HEK293 (cell line): ENCODE measurements at regions not wholly inside any gene's neighbourhood (a gene's known extent, or its start where the extent isn't known, plus 50 kb on each side); places are given as distances from the start of the nearest gene placed in this dataset.

Source experiments
- CTCF ChIA-PET: fragments of 350-600 bp; formaldehyde crosslinking; extraction: SDS; loops from one replicate; lab custom pipeline; 2021; ENCODE audit warnings: antibody characterized with exemption; lab: Yijun Ruan, JAX
- POLR2A ChIA-PET: fragments of 300-600 bp; formaldehyde crosslinking; extraction: SDS; loops from one replicate; lab custom pipeline; 2020; ENCODE audit warnings: antibody characterized with exemption, inconsistent platforms; lab: Yijun Ruan, JAX
- H3K27ac ChIP-seq: fragments of 200-500 bp; sonication (Bioruptor generic); 2 replicates; pipeline ENCODE4 v1.5.1; 2014; ENCODE audit warnings: low read depth, low read length, control low read depth, inconsistent platforms; ENCODE audit errors: extremely low read depth
- H3K36me3 ChIP-seq, 2 experiments: fragments of 200-500 bp in 1 of 2; sonication (Bioruptor generic) in 1 of 2; 1 replicate in 1 of 2; 2 replicates in 1 of 2; pipeline ENCODE4 v1.5.1; 2014 to 2017; ENCODE audit warnings: inconsistent platforms in 2 of 2, low read length in 2 of 2; ENCODE audit not compliant: control insufficient read depth in 2 of 2, insufficient read depth in 1 of 2
- H3K4me1 ChIP-seq: fragments of 200-500 bp; sonication (Bioruptor generic); 2 replicates; pipeline ENCODE4 v1.5.1; 2014; ENCODE audit warnings: mild to moderate bottlenecking, low read length, inconsistent platforms; ENCODE audit not compliant: control insufficient read depth, insufficient read depth
- H3K4me3 ChIP-seq: 2 replicates; pipeline ENCODE4 v1.5.1; 2011; ENCODE audit warnings: low read depth, mild to moderate bottlenecking, control low read depth, low read length, moderate library complexity
- H3K9me3 ChIP-seq: fragments of 200-500 bp; sonication (Bioruptor generic); 2 replicates; pipeline ENCODE4 v1.5.1; 2014; ENCODE audit warnings: low read depth, low read length, inconsistent platforms; ENCODE audit not compliant: control insufficient read depth, insufficient read depth
- OSR2 ChIP-seq: fragments of 450-650 bp; formaldehyde crosslinking; IDR thresholded peaks from 2 replicates; pipeline ENCODE4 v1.5.1; 2016; ENCODE audit warnings: missing biosample characterization, missing genetic modification characterization
- WT1 ChIP-seq: fragments of 450-650 bp; formaldehyde crosslinking; IDR thresholded peaks from 2 replicates; pipeline ENCODE4 v1.5.1; 2016; ENCODE audit warnings: missing biosample characterization, missing genetic modification characterization
- ZBTB21 ChIP-seq: fragments of 450-650 bp; formaldehyde crosslinking; IDR thresholded peaks from 2 replicates; pipeline ENCODE4 v1.5.1; 2017; ENCODE audit warnings: missing biosample characterization, missing genetic modification characterization
- ZEB2 ChIP-seq: fragments of 450-650 bp; formaldehyde crosslinking; IDR thresholded peaks from 2 replicates; pipeline ENCODE4 v1.5.1; 2016; ENCODE audit warnings: missing biosample characterization, missing genetic modification characterization
- ZFP41 ChIP-seq: fragments of 450-650 bp; formaldehyde crosslinking; IDR thresholded peaks from 2 replicates; pipeline ENCODE4 v1.5.1; 2016; ENCODE audit warnings: missing biosample characterization, missing genetic modification characterization, borderline replicate concordance
- ZNF132 ChIP-seq: fragments of 450-650 bp; formaldehyde crosslinking; IDR thresholded peaks from 2 replicates; pipeline ENCODE4 v1.5.1; 2017; ENCODE audit warnings: missing biosample characterization, missing genetic modification characterization, borderline replicate concordance
- ZNF138 ChIP-seq: fragments of 450-650 bp; formaldehyde crosslinking; IDR thresholded peaks from 2 replicates; pipeline ENCODE4 v1.5.1; 2016; ENCODE audit warnings: missing biosample characterization, missing genetic modification characterization, borderline replicate concordance
- ZNF274 ChIP-seq, 2 experiments: fragments of 200-500 bp in 1 of 2; fragments of 450-650 bp in 1 of 2; sonication (Bioruptor generic) in 1 of 2; formaldehyde crosslinking in 1 of 2; IDR thresholded peaks; 2 replicates each; pipeline versions ENCODE4 v1.5.1 to v1.6.1; 2014 to 2016; ENCODE audit warnings: borderline replicate concordance in 1 of 2, inconsistent platforms in 1 of 2, low read length in 1 of 2, missing biosample characterization in 1 of 2, missing genetic modification characterization in 1 of 2
- ZNF302 ChIP-seq: fragments of 450-650 bp; formaldehyde crosslinking; IDR thresholded peaks from 2 replicates; pipeline ENCODE4 v1.5.1; 2016; ENCODE audit warnings: missing biosample characterization, missing genetic modification characterization, low read depth
- ZNF37A ChIP-seq: fragments of 450-650 bp; IDR thresholded peaks from 2 replicates; pipeline ENCODE4 v1.5.1; 2018; ENCODE audit warnings: missing biosample characterization, missing genetic modification characterization
- ZNF416 ChIP-seq: fragments of 450-650 bp; formaldehyde crosslinking; IDR thresholded peaks from 2 replicates; pipeline ENCODE4 v1.5.1; 2016; ENCODE audit warnings: missing biosample characterization, missing genetic modification characterization
- ZNF423 ChIP-seq: fragments of 450-650 bp; formaldehyde crosslinking; IDR thresholded peaks from 2 replicates; pipeline ENCODE4 v1.5.1; 2016; ENCODE audit warnings: missing biosample characterization, missing genetic modification characterization
- ZNF433 ChIP-seq: fragments of 450-650 bp; formaldehyde crosslinking; IDR thresholded peaks from 2 replicates; pipeline ENCODE4 v1.5.1; 2016; ENCODE audit warnings: missing biosample characterization, missing genetic modification characterization, low read depth
- ZNF530 ChIP-seq: fragments of 450-650 bp; formaldehyde crosslinking; IDR thresholded peaks from 2 replicates; pipeline ENCODE4 v1.5.1; 2016; ENCODE audit warnings: low read depth, missing biosample characterization, missing genetic modification characterization
- ZNF664 ChIP-seq: fragments of 450-650 bp; formaldehyde crosslinking; IDR thresholded peaks from 2 replicates; pipeline ENCODE4 v1.5.1; 2016; ENCODE audit warnings: missing biosample characterization, missing genetic modification characterization
- ZNF670 ChIP-seq: fragments of 450-650 bp; formaldehyde crosslinking; IDR thresholded peaks from 2 replicates; pipeline ENCODE4 v1.5.1; 2016; ENCODE audit warnings: missing biosample characterization, missing genetic modification characterization, low read depth
- ZNF747 ChIP-seq: fragments of 450-650 bp; formaldehyde crosslinking; IDR thresholded peaks from 2 replicates; pipeline ENCODE4 v1.5.1; 2016; ENCODE audit warnings: missing biosample characterization, missing genetic modification characterization
- ZNF843 ChIP-seq: fragments of 450-650 bp; formaldehyde crosslinking; IDR thresholded peaks from 2 replicates; pipeline ENCODE4 v1.5.1; 2016; ENCODE audit warnings: missing biosample characterization, missing genetic modification characterization
- ZSCAN30 ChIP-seq: fragments of 450-650 bp; IDR thresholded peaks from 2 replicates; pipeline ENCODE4 v1.5.1; 2018; ENCODE audit warnings: missing biosample characterization, mild to moderate bottlenecking, missing genetic modification characterization, moderate library complexity
- TF ChIP-seq, protein P1 (sequence below): fragments of 450-650 bp; formaldehyde crosslinking; IDR thresholded peaks from 2 replicates; pipeline ENCODE4 v1.5.1; 2016; ENCODE audit warnings: missing biosample characterization, missing genetic modification characterization
- TF ChIP-seq, protein P2 (sequence below): fragments of 450-650 bp; formaldehyde crosslinking; optimal IDR thresholded peaks from 2 replicates; pipeline ENCODE3; 2016; ENCODE audit warnings: missing biosample characterization, mild to moderate bottlenecking, missing genetic modification characterization
- TF ChIP-seq, protein P3 (sequence below): fragments of 450-650 bp; formaldehyde crosslinking; conservative IDR thresholded peaks from 2 replicates; pipeline ENCODE4 v1.5.1; 2016; ENCODE audit warnings: low read depth, missing biosample characterization, missing genetic modification characterization
- TF ChIP-seq, protein P4 (sequence below): fragments of 450-650 bp; formaldehyde crosslinking; IDR thresholded peaks from 2 replicates; pipeline ENCODE4 v1.5.1; 2017; ENCODE audit warnings: missing biosample characterization, mild to moderate bottlenecking, missing genetic modification characterization, moderate library complexity

DNA sequence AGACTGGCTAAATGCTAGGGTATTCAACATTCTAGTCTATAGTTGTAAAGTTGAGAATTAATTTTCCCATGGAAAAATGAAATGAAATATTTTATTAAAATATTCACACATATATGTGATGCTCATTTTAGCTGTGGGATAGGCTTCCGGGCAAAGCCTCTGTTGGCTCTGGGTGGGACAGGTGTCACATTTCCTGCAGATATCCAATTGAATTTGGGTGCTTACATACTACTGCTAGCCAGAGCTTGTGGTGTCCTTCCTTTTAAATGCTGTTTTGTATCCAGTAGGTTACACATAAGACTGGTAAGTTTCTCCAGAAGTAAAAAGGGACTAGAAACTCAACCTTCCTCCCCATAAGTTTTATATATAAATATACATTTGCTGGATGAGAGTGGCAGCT is 73.8 kb downstream of the RPRM start:
- no peaks in the 10 kb centered on the region for H3K36me3 ChIP-seq
- TF ChIP-seq, protein P1, sequence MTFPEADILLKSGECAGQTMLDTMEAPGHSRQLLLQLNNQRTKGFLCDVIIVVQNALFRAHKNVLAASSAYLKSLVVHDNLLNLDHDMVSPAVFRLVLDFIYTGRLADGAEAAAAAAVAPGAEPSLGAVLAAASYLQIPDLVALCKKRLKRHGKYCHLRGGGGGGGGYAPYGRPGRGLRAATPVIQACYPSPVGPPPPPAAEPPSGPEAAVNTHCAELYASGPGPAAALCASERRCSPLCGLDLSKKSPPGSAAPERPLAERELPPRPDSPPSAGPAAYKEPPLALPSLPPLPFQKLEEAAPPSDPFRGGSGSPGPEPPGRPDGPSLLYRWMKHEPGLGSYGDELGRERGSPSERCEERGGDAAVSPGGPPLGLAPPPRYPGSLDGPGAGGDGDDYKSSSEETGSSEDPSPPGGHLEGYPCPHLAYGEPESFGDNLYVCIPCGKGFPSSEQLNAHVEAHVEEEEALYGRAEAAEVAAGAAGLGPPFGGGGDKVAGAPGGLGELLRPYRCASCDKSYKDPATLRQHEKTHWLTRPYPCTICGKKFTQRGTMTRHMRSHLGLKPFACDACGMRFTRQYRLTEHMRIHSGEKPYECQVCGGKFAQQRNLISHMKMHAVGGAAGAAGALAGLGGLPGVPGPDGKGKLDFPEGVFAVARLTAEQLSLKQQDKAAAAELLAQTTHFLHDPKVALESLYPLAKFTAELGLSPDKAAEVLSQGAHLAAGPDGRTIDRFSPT (tag by site-specific recombination): no peak
- TF ChIP-seq ZNF302 (tag by site-specific recombination) (no peak), ZNF274 (IDR thresholded peaks at IDR 0.05; ENCODE audit: low read length) (no peak), ZNF274 (tag by site-specific recombination; IDR thresholded peaks at IDR 0.05; ENCODE audit: borderline replicate concordance) (no peak), ZNF530 (no peak), ZBTB21 (tag by site-specific recombination) (no peak), ZNF416 (no peak)
- TF ChIP-seq, protein P2, sequence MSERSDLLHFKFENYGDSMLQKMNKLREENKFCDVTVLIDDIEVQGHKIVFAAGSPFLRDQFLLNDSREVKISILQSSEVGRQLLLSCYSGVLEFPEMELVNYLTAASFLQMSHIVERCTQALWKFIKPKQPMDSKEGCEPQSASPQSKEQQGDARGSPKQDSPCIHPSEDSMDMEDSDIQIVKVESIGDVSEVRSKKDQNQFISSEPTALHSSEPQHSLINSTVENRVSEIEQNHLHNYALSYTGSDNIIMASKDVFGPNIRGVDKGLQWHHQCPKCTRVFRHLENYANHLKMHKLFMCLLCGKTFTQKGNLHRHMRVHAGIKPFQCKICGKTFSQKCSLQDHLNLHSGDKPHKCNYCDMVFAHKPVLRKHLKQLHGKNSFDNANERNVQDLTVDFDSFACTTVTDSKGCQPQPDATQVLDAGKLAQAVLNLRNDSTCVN (tag by site-specific recombination): no peak
- TF ChIP-seq, all 188 proteins: peak for 0
- ChIA-PET POLR2A (no interaction called here), CTCF (interaction anchor here (0.6 to 1.1 kb wide), 2 partner anchors 32 to 72 kb away, joined by 3 read pairs; no protein-coding TSS in a partner anchor)
- Histone ChIP-seq H3K9me3 (no peaks in the 10 kb centered on the region), H3K4me1 (no peaks in the 10 kb centered on the region), H3K4me3 (no peak overlapping the region), H3K27ac (no peak overlapping the region)

DNA sequence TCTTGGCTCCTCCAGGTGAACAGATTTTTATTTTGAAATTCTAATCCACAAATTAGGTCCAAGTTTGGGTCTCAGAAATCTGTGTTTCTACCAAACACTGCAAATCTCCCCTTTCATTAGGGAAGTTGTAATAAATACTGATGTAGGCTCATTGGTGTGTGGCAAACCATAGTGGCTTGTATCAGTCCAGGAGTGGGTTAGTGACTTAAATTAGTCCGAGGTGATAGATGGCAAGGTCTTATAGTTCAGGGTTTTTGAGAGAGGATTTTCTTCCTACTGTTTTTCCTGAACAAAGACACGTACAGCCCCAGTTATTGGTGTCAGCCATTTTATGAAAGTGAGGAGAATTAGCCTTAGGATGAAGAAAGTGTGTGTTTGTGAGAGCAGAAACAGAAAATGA is 74.6 kb downstream of the RPRM start:
- peak overlapping the region; percentile 49; the same call in 1 of the 2 replicates for H3K27ac ChIP-seq
- no peaks in the 10 kb centered on the region for H3K4me1 ChIP-seq
- no peaks in the 10 kb centered on the region for H3K36me3 ChIP-seq
- POLR2A ChIA-PET: no interaction called here
- CTCF ChIA-PET: no interaction called here
- no peak overlapping the region for H3K4me3 ChIP-seq
- H3K9me3 ChIP-seq: no peaks in the 10 kb centered on the region
- TF ChIP-seq OSR2 (no peak), ZNF670 (tag by site-specific recombination) (no peak), ZEB2 (tag by site-specific recombination) (no peak), ZNF747 (tag by site-specific recombination) (no peak), ZNF423 (tag by site-specific recombination) (no peak), ZNF132 (tag by site-specific recombination) (no peak), ZNF416 (no peak), ZNF433 (tag by site-specific recombination) (no peak), ZSCAN30 (no peak), ZFP41 (tag by site-specific recombination) (no peak), ZNF138 (tag by site-specific recombination) (no peak), WT1 (no peak), ZNF843 (tag by site-specific recombination) (no peak), ZNF37A (tag by site-specific recombination) (no peak), ZNF664 (tag by site-specific recombination) (no peak)
- TF ChIP-seq, protein P3, sequence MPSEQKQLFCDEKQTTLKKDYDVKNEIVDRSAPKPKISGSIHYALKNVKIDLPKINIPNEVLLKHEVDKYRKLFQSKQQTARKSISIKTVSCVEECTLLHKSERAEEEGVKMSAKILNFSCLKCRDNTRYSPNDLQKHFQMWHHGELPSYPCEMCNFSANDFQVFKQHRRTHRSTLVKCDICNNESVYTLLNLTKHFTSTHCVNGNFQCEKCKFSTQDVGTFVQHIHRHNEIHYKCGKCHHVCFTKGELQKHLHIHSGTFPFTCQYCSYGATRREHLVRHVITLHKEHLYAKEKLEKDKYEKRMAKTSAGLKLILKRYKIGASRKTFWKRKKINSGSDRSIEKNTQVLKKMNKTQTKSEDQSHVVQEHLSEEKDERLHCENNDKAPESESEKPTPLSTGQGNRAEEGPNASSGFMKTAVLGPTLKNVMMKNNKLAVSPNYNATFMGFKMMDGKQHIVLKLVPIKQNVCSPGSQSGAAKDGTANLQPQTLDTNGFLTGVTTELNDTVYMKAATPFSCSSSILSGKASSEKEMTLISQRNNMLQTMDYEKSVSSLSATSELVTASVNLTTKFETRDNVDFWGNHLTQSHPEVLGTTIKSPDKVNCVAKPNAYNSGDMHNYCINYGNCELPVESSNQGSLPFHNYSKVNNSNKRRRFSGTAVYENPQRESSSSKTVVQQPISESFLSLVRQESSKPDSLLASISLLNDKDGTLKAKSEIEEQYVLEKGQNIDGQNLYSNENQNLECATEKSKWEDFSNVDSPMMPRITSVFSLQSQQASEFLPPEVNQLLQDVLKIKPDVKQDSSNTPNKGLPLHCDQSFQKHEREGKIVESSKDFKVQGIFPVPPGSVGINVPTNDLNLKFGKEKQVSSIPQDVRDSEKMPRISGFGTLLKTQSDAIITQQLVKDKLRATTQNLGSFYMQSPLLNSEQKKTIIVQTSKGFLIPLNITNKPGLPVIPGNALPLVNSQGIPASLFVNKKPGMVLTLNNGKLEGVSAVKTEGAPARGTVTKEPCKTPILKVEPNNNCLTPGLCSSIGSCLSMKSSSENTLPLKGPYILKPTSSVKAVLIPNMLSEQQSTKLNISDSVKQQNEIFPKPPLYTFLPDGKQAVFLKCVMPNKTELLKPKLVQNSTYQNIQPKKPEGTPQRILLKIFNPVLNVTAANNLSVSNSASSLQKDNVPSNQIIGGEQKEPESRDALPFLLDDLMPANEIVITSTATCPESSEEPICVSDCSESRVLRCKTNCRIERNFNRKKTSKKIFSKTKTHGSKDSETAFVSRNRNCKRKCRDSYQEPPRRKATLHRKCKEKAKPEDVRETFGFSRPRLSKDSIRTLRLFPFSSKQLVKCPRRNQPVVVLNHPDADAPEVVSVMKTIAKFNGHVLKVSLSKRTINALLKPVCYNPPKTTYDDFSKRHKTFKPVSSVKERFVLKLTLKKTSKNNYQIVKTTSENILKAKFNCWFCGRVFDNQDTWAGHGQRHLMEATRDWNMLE (tag by site-specific recombination): no peak
- TF ChIP-seq, protein P4, sequence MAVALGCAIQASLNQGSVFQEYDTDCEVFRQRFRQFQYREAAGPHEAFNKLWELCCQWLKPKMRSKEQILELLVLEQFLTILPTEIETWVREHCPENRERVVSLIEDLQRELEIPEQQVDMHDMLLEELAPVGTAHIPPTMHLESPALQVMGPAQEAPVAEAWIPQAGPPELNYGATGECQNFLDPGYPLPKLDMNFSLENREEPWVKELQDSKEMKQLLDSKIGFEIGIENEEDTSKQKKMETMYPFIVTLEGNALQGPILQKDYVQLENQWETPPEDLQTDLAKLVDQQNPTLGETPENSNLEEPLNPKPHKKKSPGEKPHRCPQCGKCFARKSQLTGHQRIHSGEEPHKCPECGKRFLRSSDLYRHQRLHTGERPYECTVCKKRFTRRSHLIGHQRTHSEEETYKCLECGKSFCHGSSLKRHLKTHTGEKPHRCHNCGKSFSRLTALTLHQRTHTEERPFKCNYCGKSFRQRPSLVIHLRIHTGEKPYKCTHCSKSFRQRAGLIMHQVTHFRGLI: no peak
- TF ChIP-seq, protein P2 (tag by site-specific recombination): no peak
